ENCODE measurements at regions not wholly inside any gene's neighbourhood (a gene's known extent, or its start where the extent isn't known, plus 50 kb on each side); places are given as distances from the start of the nearest gene placed in this dataset.

GRCh38 chr1:63155437-63155836, 166.9 kb upstream of the FOXD3 start:
- TF ChIP-seq CTCF (IDR thresholded peaks at IDR 0.05), result no peak
- TF ChIP-seq POLR2A (IDR thresholded peaks at IDR 0.05), result no peak
